ENCODE measurements at regions not wholly inside any gene's neighbourhood (a gene's known extent, or its start where the extent isn't known, plus 50 kb on each side); places are given as distances from the start of the nearest gene placed in this dataset.

DNA sequence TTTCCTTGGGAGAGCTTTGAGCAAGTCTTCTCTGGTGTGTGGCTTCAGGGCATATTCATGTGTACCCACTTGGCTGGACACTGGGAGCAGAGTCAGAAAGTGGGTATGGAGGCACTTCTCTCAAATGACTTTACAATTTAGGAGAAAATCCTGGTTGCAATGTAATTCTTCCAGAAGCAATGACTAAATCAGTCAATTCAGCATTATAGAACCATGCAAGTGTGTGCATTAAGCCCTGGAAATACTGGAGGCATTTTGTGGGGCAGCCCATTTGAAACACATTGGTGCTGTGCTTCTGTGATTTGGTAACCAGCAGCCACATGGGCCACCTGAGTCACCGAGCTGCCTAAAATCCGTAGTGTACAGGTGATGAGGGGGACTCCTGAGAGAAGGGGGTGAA lies 94.6 kb upstream of the TAS2R1 start:
- Mint-ChIP-seq H3K4me3 (no peak overlapping the region), H3K9me3 (peaks cover 0 to 7% of the 10 kb centered on the region in 2 donors), H3K4me1 (no peaks in the 10 kb centered on the region), H3K27ac (no peak overlapping the region), H3K27me3 (no peaks in the 10 kb centered on the region), H3K36me3 (no peaks in the 10 kb centered on the region)
- no peak for ATAC-seq (replicated peaks)
- DNase-seq, result no peak

- Mint-ChIP-seq H3K27me3 (no peaks in the 10 kb centered on the region), H3K27ac (no peak overlapping the region), H3K36me3 (no peaks in the 10 kb centered on the region), H3K4me1 (no peaks in the 10 kb centered on the region), H3K9me3 (peaks cover 0 to 7% of the 10 kb centered on the region in 2 donors), H3K4me3 (no peak overlapping the region)
- ATAC-seq (replicated peaks) (no peak), DNase-seq (no peak)
These were observed 92.5 kb upstream of the TAS2R1 start for GRCh38 chr5:9722601-9723180.

- DNase-seq (no peak), ATAC-seq (replicated peaks) (no peak)
- Mint-ChIP-seq H3K9me3 (peaks cover 0 to 10% of the 10 kb centered on the region in 2 donors), H3K27ac (no peak overlapping the region), H3K36me3 (no peaks in the 10 kb centered on the region), H3K4me3 (no peak overlapping the region), H3K4me1 (no peaks in the 10 kb centered on the region), H3K27me3 (no peaks in the 10 kb centered on the region)
These were observed 91.0 kb upstream of the TAS2R1 start for GRCh38 chr5:9721161-9721560.

DNA sequence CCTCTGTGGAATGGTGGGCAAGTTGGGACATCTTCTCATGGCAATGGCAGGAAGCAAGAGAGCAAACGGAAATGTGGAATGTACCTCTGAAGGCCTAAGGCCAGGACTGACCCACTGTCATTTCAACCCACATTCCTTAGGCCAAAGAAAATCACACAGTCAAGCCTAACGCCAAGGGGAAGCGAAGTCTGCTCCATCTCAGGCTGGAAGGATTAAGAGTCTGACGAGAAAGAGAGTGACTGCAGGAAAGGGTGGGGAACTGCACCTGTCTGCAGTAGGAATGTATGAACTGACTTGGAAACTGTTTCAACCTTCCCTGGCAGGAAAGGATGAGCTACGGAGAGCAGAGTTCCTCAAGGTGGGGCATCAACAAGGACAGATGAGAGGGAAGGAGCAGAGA lies 90.2 kb upstream of the TAS2R1 start:
- no peaks in the 10 kb centered on the region for H3K27me3 Mint-ChIP-seq
- peaks cover 0 to 10% of the 10 kb centered on the region in 2 donors for H3K9me3 Mint-ChIP-seq
- no peak for ATAC-seq (replicated peaks)
- DNase-seq, result no peak
- no peak overlapping the region for H3K4me3 Mint-ChIP-seq
- H3K27ac Mint-ChIP-seq, result no peak overlapping the region
- no peaks in the 10 kb centered on the region for H3K4me1 Mint-ChIP-seq
- H3K36me3 Mint-ChIP-seq, result no peaks in the 10 kb centered on the region

GRCh38 chr5:9716838-9717281 lies 86.7 kb upstream of the TAS2R1 start:
- no peaks in the 10 kb centered on the region for H3K4me1 Mint-ChIP-seq
- peak in 1 of 2 donors; percentile 29 for ATAC-seq (replicated peaks)
- H3K27ac Mint-ChIP-seq, result no peak overlapping the region
- no peaks in the 10 kb centered on the region for H3K36me3 Mint-ChIP-seq
- peaks cover 0 to 12% of the 10 kb centered on the region in 2 donors for H3K9me3 Mint-ChIP-seq
- H3K4me3 Mint-ChIP-seq, result no peak overlapping the region
- H3K27me3 Mint-ChIP-seq, result peaks cover 0 to 4% of the 10 kb centered on the region in 2 donors
- DNase-seq, result no peak

DNA sequence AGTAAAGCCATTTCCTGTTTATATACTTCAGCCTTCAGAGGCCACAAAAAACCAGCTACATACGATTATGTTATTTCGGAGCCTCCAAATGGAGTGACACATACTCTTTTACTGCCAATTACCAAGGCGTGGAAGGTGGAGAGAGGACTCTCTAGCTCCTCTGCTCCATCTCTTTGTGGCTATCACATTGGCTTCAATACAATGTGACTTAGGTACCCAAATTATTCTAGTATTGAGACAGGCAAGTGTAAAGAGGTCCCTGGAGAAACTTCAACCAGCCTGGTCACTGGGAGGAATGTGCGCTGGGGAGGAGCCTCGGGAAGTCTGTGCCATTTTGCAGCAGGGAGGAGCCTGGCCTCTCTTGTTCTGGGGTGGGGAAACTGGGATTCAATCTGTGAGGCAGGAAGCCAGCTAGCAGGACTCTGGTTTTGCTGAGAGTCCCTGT lies 85.8 kb upstream of the TAS2R1 start:
- H3K27me3 Mint-ChIP-seq, result peaks cover 0 to 4% of the 10 kb centered on the region in 2 donors
- no peak overlapping the region for H3K27ac Mint-ChIP-seq
- H3K9me3 Mint-ChIP-seq, result peaks cover 0 to 12% of the 10 kb centered on the region in 2 donors
- H3K36me3 Mint-ChIP-seq, result no peaks in the 10 kb centered on the region
- no peak overlapping the region for H3K4me3 Mint-ChIP-seq
- ATAC-seq (replicated peaks) (no peak), DNase-seq (no peak)
- H3K4me1 Mint-ChIP-seq, result no peaks in the 10 kb centered on the region

GRCh38 chr5:9713959-9714586 lies 83.9 kb upstream of the TAS2R1 start:
- Mint-ChIP-seq H3K36me3 (no peaks in the 10 kb centered on the region), H3K4me1 (no peaks in the 10 kb centered on the region), H3K27ac (no peak overlapping the region), H3K4me3 (no peak overlapping the region), H3K27me3 (peaks cover 0 to 4% of the 10 kb centered on the region in 2 donors), H3K9me3 (peaks cover 4 to 12% of the 10 kb centered on the region in 2 donors)
- no peak for DNase-seq
- no peak for ATAC-seq (replicated peaks)

DNA sequence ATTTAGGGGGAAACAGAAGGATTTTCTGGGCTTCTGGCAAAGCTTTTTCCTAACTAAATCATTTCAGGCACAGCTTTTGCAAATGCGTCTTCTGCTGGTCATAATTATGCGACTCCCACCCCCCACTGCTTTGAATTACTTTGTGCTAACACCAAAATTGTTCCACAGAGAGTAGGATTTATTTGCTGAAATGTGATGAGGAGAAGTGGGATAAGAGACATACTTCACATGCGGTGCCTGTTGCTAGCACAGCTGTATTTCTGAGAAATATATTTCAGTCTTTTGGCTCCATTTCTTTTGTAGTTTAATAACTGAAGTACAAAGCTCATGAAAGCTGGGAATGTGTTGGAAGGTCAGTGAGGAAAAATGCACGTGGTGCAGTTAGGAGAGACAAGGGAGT lies 83.2 kb upstream of the TAS2R1 start:
- Mint-ChIP-seq H3K4me1 (no peaks in the 10 kb centered on the region), H3K27ac (no peak overlapping the region), H3K9me3 (peaks cover 8 to 12% of the 10 kb centered on the region in 2 donors), H3K4me3 (no peak overlapping the region), H3K27me3 (peaks cover 0 to 4% of the 10 kb centered on the region in 2 donors), H3K36me3 (no peaks in the 10 kb centered on the region)
- ATAC-seq (replicated peaks) (no peak), DNase-seq (no peak)

- no peaks in the 10 kb centered on the region for H3K36me3 Mint-ChIP-seq
These were observed 82.8 kb upstream of the TAS2R1 start for GRCh38 chr5:9712911-9713310.

DNA sequence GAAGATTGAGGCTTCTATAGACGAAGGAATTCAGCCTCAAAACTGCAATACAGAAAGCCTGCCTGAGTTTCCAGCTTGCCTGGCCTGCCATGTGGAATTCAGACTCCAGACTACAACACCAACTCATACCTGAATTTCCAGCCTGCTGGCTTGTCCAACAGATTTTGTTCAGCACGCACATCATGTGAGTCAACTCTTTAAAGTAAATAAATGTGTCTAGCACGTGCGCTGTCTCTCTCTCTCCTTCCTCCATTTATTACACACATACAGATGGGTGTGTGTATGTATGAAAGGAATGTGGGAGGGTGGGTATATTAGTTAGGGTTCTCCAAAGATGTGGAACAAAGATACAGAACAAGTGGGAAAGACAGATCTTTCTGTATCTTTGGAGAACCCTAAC lies 82.4 kb upstream of the TAS2R1 start:
- ATAC-seq (replicated peaks) (no peak), DNase-seq (no peak)
- H3K27me3 Mint-ChIP-seq, result peaks cover 0 to 4% of the 10 kb centered on the region in 2 donors
- H3K4me1 Mint-ChIP-seq, result no peaks in the 10 kb centered on the region
- no peak overlapping the region for H3K27ac Mint-ChIP-seq
- no peak overlapping the region for H3K4me3 Mint-ChIP-seq
- H3K36me3 Mint-ChIP-seq, result no peaks in the 10 kb centered on the region
- peaks cover 8 to 12% of the 10 kb centered on the region in 2 donors for H3K9me3 Mint-ChIP-seq

More at GRCh38 chr5:9712911-9713310, 82.8 kb upstream of the TAS2R1 start:
- no peak overlapping the region for H3K27ac Mint-ChIP-seq
- ATAC-seq (replicated peaks) (no peak), DNase-seq (no peak)
- peaks cover 8 to 12% of the 10 kb centered on the region in 2 donors for H3K9me3 Mint-ChIP-seq
- no peak overlapping the region for H3K4me3 Mint-ChIP-seq
- H3K27me3 Mint-ChIP-seq, result peaks cover 0 to 4% of the 10 kb centered on the region in 2 donors
- H3K4me1 Mint-ChIP-seq, result no peaks in the 10 kb centered on the region

GRCh38 chr5:9710069-9710468 lies 79.9 kb upstream of the TAS2R1 start:
- no peak overlapping the region for H3K4me3 Mint-ChIP-seq
- no peak overlapping the region for H3K27ac Mint-ChIP-seq
- DNase-seq, result no peak

GRCh38 chr5:9707732-9708462 lies 77.7 kb upstream of the TAS2R1 start:
- no peak for DNase-seq
- Mint-ChIP-seq H3K27ac (no peak overlapping the region), H3K4me3 (no peak overlapping the region), H3K4me1 (no peaks in the 10 kb centered on the region), H3K9me3 (peaks cover 3 to 10% of the 10 kb centered on the region in 2 donors), H3K36me3 (no peaks in the 10 kb centered on the region), H3K27me3 (peaks cover 0 to 2% of the 10 kb centered on the region in 2 donors)
- ATAC-seq (replicated peaks), result no peak

More at GRCh38 chr5:9710069-9710468, 79.9 kb upstream of the TAS2R1 start:
- Mint-ChIP-seq H3K4me1 (no peaks in the 10 kb centered on the region), H3K27me3 (peaks cover 0 to 4% of the 10 kb centered on the region in 2 donors), H3K9me3 (peaks cover 5 to 8% of the 10 kb centered on the region in 2 donors), H3K36me3 (no peaks in the 10 kb centered on the region)
- ATAC-seq (replicated peaks), result no peak

GRCh38 chr5:9699681-9700080 lies 69.5 kb upstream of the TAS2R1 start:
- Mint-ChIP-seq H3K9me3 (peaks cover 0 to 5% of the 10 kb centered on the region in 2 donors), H3K27me3 (no peaks in the 10 kb centered on the region), H3K4me1 (no peaks in the 10 kb centered on the region), H3K4me3 (no peak overlapping the region), H3K27ac (no peak overlapping the region), H3K36me3 (no peaks in the 10 kb centered on the region)
- ATAC-seq (replicated peaks) (no peak), DNase-seq (no peak)

GRCh38 chr5:9698841-9699240 lies 68.7 kb upstream of the TAS2R1 start:
- no peak overlapping the region for H3K27ac Mint-ChIP-seq
- ATAC-seq (replicated peaks), result no peak
- no peaks in the 10 kb centered on the region for H3K4me1 Mint-ChIP-seq
- H3K4me3 Mint-ChIP-seq, result no peak overlapping the region
- no peaks in the 10 kb centered on the region for H3K36me3 Mint-ChIP-seq
- DNase-seq, result no peak
- H3K9me3 Mint-ChIP-seq, result peaks cover 0 to 5% of the 10 kb centered on the region in 2 donors
- no peaks in the 10 kb centered on the region for H3K27me3 Mint-ChIP-seq

Data from stimulated activated naive B cell treated with anti-CD40 and anti-IgM and Interleukin-4, amounts not matched to agents 10 μg/mL and 1 μg/mL and 100 μg/mL, for 72 hours (primary cell).